ENCODE measurements at regions not wholly inside any gene's neighbourhood (a gene's known extent, or its start where the extent isn't known, plus 50 kb on each side); places are given as distances from the start of the nearest gene placed in this dataset.

DNA sequence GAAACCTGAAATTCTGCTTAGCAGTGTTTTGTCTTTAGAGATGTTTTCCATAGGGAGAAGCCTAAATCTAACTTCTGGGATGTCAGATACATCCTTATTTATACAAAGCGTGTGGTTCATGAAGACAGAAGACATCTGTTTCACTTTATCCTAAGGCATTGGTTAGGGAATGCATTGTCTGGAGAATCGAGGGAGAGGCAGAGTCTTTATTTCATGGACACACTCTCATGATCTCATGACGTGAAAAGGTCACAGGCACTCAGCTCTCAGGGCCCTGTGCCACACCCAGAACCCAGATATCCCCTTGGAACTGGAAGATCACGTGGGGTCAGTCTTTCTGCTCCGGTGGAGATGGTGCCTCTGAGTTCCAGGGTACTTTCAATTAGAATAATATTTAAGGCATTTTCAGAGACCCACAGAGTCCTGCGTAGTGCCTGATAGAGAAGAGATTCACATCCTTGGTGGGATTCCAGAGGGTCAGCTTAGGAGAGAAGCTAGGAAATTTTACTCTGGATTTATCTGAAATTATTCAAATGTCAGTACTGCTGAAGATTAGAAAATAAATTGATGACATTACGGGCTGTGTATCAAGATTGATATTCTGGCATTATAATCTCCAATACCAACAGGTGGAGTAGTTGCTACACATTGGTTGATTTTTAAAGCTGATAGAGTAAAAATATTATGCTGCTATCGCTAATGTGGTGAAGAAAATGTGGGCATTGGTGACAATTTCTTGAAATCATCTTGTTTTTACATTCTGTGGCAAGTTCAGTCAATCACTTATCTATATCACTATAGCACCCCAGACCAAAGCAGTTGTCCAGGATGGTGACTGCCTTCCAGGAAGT lies 378.3 kb downstream of the MTRR start:
- H3K4me3 Mint-ChIP-seq, result no peak overlapping the region
- CTCF ChIA-PET, result no interaction called here
- Histone ChIP-seq H3K4me3 (ENCODE audit: low read length) (no peak overlapping the region), H3K4me1 (ENCODE audit: insufficient read depth, low read length) (no peaks in the 10 kb centered on the region), H3K36me3 (ENCODE audit: insufficient read depth, low read length) (no peaks in the 10 kb centered on the region), H3K27me3 (ENCODE audit: control insufficient read depth in 1 of 2, insufficient read depth in 2 of 2, low read length in 2 of 2) (no peaks in the 10 kb centered on the region), H3K27ac (ENCODE audit: low read depth in 1 of 2, low read length in 2 of 2) (no peak overlapping the region), H3K9me3 (ENCODE audit: control insufficient read depth in 1 of 2, insufficient read depth in 1 of 2, low read length in 2 of 2) (peaks cover 0 to 3% of the 10 kb centered on the region in 2 experiments)
- POLR2A ChIA-PET, result no interaction called here
- intact Hi-C loops (cut with DNase I, micrococcal nuclease), result no loop called here
- ATAC-seq (ENCODE audit: poor library complexity) (no peak), DNase-seq (no peak)
- TF ChIP-seq, protein P1, sequence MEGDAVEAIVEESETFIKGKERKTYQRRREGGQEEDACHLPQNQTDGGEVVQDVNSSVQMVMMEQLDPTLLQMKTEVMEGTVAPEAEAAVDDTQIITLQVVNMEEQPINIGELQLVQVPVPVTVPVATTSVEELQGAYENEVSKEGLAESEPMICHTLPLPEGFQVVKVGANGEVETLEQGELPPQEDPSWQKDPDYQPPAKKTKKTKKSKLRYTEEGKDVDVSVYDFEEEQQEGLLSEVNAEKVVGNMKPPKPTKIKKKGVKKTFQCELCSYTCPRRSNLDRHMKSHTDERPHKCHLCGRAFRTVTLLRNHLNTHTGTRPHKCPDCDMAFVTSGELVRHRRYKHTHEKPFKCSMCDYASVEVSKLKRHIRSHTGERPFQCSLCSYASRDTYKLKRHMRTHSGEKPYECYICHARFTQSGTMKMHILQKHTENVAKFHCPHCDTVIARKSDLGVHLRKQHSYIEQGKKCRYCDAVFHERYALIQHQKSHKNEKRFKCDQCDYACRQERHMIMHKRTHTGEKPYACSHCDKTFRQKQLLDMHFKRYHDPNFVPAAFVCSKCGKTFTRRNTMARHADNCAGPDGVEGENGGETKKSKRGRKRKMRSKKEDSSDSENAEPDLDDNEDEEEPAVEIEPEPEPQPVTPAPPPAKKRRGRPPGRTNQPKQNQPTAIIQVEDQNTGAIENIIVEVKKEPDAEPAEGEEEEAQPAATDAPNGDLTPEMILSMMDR (IDR thresholded peaks at IDR 0.05), result no peak
- H3K27me3 Mint-ChIP-seq, result no peaks in the 10 kb centered on the region
- no peak overlapping the region for H3K27ac Mint-ChIP-seq
- peaks cover 4% of the 10 kb centered on the region for H3K9me3 Mint-ChIP-seq
- no peaks in the 10 kb centered on the region for H3K36me3 Mint-ChIP-seq (ENCODE audit: low read depth)
- H3K4me1 Mint-ChIP-seq (ENCODE audit: low read depth), result no peaks in the 10 kb centered on the region

DNA sequence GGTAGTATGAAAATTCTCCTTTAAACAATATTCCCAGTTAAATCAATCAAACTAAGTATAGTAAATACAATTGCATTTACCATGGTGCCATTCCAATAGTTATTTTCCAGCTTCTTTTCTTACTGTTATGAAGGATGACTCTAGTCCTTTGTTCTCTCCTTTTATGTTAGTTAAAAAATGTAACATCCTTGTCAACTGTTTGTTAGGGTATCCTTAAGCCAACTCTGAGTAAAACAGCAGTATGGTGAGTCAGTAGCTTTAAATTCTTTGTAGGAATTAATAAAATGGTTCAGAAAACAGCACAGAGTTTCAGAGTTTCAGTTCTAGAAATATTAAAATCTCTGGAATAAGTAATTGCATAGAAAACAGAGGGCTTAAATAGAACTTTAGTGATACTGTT lies 384.4 kb downstream of the MTRR start:
- intact Hi-C loops (cut with DNase I, micrococcal nuclease), result no loop called here
- CTCF ChIA-PET, result no interaction called here
- Mint-ChIP-seq H3K27me3 (no peaks in the 10 kb centered on the region), H3K36me3 (ENCODE audit: low read depth) (no peaks in the 10 kb centered on the region), H3K9me3 (peaks cover 6% of the 10 kb centered on the region), H3K4me3 (no peak overlapping the region), H3K27ac (no peak overlapping the region), H3K4me1 (ENCODE audit: low read depth) (no peaks in the 10 kb centered on the region)
- Histone ChIP-seq H3K9me3 (ENCODE audit: control insufficient read depth in 1 of 2, insufficient read depth in 1 of 2, low read length in 2 of 2) (no peaks in the 10 kb centered on the region), H3K4me1 (ENCODE audit: insufficient read depth, low read length) (no peaks in the 10 kb centered on the region), H3K27ac (ENCODE audit: low read depth in 1 of 2, low read length in 2 of 2) (no peak overlapping the region), H3K36me3 (ENCODE audit: insufficient read depth, low read length) (no peaks in the 10 kb centered on the region), H3K4me3 (ENCODE audit: low read length) (no peak overlapping the region), H3K27me3 (ENCODE audit: control insufficient read depth in 1 of 2, insufficient read depth in 2 of 2, low read length in 2 of 2) (no peaks in the 10 kb centered on the region)
- no peak for DNase-seq
- no peak for ATAC-seq (ENCODE audit: poor library complexity)
- TF ChIP-seq, protein P1 (IDR thresholded peaks at IDR 0.05), result no peak
- POLR2A ChIA-PET, result no interaction called here

GRCh38 chr5:8254674-8255073 lies 385.7 kb downstream of the MTRR start:
- H3K27ac Mint-ChIP-seq, result no peak overlapping the region
- H3K4me1 Mint-ChIP-seq (ENCODE audit: low read depth), result no peaks in the 10 kb centered on the region
- H3K27ac ChIP-seq (ENCODE audit: low read depth in 1 of 2, low read length in 2 of 2), result no peak overlapping the region
- TF ChIP-seq, protein P1 (IDR thresholded peaks at IDR 0.05), result no peak
- peaks cover 7% of the 10 kb centered on the region for H3K9me3 Mint-ChIP-seq
- no peaks in the 10 kb centered on the region for H3K4me1 ChIP-seq (ENCODE audit: insufficient read depth, low read length)
- ChIA-PET POLR2A (no interaction called here), CTCF (no interaction called here)
- no peak overlapping the region for H3K4me3 Mint-ChIP-seq
- no peaks in the 10 kb centered on the region for H3K27me3 ChIP-seq (ENCODE audit: control insufficient read depth in 1 of 2, insufficient read depth in 2 of 2, low read length in 2 of 2)
- no peak for DNase-seq
- no peaks in the 10 kb centered on the region for H3K36me3 Mint-ChIP-seq (ENCODE audit: low read depth)
- no peak for ATAC-seq (ENCODE audit: poor library complexity)
- peaks cover 0 to 3% of the 10 kb centered on the region in 2 experiments for H3K9me3 ChIP-seq (ENCODE audit: control insufficient read depth in 1 of 2, insufficient read depth in 1 of 2, low read length in 2 of 2)
- intact Hi-C loops (cut with DNase I, micrococcal nuclease), result no loop called here
- no peaks in the 10 kb centered on the region for H3K27me3 Mint-ChIP-seq
- no peaks in the 10 kb centered on the region for H3K36me3 ChIP-seq (ENCODE audit: insufficient read depth, low read length)
- H3K4me3 ChIP-seq (ENCODE audit: low read length), result no peak overlapping the region
